SW480 (cell line): ENCODE measurements at regions not wholly inside any gene's neighbourhood (a gene's known extent, or its start where the extent isn't known, plus 50 kb on each side); places are given as distances from the start of the nearest gene placed in this dataset.

ENCODE experiments used
- DNase-seq: peaks from one replicate; pipeline ENCODE4 v3.0.0-alpha.2; 2016; ENCODE audit warnings: low spot score

DNA sequence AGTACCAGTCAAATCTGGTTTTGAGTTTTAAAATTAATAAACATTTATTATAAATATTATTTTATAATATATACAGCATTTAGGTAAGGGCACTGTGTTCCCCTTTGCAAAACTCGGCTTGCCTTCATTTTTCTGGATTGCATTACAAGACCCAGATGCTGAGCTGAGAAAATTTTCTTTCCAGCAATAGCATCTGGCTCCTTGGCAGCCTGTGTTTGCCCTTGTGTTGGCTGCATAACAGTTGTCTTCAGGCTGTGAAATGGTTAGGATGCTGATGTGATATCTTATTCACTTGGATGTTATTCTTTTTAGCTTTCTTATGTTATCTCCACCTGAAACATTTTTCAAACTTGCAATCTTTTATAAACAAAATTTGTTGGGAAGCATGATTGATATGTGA lies 784.4 kb downstream of the DACH1 start:
- no peak for DNase-seq

DNA sequence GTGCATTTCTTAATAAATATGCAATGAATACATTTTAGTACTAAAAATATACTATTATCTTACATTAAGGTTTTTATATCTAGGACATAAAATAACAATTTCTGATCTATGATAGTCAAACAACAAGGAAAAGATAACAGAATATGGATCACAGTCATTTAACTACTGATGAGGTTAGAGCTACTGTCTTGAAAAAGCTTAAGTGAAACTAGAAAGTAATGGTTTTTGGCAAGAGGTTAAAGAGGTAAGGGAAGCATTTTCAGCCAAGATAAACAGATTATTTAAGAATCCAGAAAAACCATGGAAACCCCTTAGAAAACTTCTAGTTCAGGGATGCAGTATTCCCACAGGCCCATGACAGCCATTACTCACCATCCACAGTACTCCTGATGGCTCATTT lies 787.4 kb downstream of the DACH1 start:
- no peak for DNase-seq

DNA sequence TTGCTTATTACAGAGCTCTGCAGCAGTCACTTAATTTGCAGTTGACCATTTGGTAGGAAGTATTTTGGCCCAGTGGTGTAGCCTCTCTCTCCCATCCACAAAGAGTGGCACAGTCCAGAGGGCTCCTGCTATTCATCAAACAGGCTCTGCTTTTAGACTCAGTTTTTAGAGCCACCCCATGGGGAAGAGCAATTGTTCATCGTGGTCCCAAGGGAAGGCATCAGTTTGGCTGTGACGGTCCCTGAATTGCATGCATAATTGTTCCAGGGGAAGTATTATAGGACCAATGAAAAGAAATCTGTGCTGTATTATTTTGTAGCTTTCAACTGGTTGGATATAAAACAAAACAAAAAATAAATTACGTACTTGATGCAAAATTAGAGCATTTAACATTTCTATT lies 799.0 kb downstream of the DACH1 start:
- no peak for DNase-seq

DNA sequence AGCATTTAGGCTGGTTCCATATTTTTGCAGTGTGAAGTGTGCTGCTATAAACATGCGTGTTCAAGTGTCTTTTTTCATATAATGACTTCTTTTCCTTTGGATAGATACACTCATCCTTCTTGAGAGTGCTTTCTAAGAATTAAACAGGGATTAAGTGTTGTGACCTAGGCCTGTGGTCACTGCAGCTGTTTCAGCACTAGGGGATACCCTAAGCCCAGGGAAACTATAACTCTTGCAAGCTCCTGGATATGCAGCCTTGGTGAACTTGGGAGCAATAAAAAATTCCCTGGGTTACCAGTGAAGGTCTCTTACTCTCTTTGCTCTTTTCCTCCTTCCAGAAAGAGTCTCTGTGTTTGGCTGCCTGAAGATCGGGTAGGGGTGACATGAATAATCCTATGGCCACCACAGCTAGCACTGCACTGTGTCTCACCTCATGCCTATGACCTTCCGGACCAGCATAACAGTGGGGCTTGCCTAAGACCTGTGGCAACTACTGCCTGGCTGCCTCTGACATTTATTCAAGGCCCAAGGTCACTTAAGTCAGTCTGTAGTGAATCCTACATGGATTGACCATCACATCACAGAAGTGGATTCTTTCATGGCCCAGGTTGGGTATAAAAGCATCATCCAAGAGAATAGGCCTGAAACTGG lies 799.7 kb downstream of the DACH1 start:
- no peak for DNase-seq

DNA sequence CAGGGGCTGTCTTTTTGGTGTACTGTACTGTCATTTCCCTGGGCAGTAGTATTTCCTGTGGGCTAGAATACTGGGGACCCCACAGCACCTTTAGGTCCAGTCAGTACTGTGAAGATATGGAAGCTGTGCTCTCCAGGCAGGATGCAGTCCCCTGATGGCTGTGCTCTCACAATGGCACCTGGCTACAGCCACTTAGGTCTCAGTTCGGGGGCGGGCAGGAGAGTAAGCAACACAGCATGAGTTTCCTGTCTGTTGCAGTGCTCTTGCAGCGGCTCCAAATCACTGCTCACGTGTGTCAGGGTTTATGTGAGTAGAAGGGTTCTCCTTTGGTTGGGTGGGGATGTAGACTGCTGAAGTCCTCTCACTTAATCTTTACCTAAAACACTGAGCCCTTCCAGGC lies 810.4 kb downstream of the DACH1 start:
- no peak for DNase-seq

DNA sequence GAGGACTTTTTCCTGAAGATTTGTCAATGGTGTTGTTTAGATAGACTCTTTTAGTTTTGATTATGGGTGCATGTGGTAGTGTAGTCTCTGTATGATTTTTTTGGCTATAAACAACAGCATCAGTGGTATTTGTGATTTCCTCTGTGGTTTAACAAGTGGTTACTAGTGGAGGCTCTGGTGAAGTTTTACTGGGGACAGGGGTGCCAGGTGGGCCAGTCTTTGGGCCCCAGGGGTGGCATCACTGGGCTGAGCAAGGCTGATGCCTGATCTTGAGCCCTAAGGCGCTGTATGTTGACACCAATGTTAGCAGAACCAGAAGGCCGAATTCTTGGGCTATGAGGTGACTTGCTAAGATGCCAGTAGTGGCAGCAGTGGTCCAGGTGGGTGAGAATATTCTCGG lies 811.4 kb downstream of the DACH1 start:
- DNase-seq = no peak

DNA sequence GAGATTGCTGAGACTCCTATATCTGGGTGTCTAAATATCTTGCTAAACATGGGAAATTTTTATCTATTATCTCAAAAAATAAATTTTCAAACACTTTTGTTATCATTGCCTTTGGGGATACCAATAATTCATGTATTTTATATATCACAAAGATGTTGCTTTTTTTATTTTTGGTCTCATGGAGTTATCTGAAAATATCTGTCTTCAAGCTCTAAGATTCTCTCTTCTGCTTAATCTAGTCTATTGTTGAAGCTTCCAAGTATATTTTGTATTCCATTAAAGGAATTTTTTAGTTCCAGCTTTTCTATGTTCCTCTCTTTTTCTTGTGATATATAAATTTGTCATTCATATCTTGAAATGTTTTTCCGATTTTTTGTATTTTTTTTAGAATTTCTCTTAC lies 812.0 kb downstream of the DACH1 start:
- no peak for DNase-seq

DNA sequence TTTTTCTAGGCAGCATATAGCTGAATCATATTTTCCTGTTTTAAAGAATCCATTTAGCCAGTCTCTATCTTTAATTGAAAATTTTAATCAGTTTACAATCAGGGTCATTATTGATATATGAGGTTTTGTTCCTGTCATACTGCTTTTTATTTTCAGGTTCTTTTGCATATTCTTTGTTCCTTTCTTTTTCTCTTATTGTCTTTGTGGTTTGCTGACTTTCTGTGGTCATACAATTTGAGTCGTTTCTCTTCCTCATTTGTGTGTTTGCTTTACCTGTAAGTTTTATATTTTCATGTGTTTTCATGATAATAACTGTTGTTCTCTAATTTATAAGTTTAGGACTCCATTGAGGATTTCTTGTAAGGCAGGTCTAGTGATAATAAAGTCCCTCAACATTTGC lies 812.6 kb downstream of the DACH1 start:
- no peak for DNase-seq

DNA sequence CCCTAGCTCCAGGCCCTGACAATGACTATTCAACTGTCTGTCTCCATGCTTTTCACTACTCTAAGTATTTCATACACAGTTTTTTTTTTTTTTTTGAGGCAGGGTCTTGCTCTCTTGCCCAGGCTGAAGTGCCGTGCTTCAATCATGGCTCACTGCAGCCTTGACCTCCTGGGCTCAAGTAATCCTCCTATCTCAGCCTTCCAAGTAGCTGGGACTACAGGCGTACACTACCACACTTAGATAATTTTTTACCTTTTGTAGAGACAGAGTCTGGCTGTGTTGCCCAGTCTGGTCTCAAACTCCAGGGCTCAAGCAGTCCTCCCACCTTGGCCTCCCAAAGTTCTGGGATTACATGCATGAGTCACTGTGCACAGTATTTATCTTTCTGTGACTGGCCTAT lies 815.4 kb downstream of the DACH1 start:
- no peak for DNase-seq

DNA sequence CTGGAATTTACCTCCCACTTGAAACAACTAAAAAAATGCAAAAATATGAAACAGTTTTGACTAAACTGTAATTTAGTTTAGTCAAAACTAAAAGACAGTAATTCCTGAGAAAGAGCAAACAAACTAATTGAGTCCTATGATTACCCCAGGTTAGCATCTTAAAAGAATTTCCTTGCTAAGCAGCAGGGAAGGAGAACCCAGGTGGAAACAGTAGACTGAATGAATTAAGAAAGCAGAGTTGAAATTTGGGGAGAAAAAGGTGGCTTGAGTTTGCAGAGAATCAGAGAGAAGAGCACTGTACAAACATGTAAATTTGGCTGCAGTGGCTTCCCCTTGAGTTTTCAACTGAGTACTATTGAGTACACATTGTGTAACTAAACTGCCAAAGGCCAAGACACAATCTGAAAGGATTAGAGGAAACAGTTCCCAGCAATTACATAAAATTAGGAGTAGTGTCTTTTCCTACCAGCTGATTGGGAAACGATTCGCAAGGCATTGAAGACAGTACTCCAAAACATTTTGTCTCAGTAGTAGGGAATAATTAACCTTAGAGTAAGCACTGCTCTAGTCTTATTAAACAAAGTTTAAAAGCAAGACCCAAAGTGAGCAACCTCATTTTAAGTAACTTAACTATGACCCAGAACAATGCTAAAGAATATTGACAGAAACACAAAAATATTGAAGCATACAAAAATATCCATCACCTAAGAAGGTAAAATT lies 820.5 kb downstream of the DACH1 start:
- no peak for DNase-seq

DNA sequence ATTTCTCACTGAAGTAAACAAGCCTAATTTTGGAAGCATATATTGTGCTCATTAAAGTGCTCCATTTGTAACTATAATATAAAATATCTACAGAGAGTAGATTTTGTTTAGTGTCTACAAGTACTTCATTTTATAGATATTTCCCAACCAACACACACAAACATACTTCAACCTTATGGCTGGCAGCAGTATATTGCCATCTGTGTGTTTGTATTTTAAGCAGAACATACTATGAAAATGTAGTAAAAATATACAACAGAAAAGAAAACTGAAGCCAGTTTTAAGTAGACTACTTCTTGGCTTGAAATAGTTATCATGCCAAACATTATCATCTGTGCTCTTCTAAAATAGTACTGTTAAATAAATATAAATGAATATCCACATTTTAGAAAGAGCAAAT lies 821.9 kb downstream of the DACH1 start:
- DNase-seq = no peak

DNA sequence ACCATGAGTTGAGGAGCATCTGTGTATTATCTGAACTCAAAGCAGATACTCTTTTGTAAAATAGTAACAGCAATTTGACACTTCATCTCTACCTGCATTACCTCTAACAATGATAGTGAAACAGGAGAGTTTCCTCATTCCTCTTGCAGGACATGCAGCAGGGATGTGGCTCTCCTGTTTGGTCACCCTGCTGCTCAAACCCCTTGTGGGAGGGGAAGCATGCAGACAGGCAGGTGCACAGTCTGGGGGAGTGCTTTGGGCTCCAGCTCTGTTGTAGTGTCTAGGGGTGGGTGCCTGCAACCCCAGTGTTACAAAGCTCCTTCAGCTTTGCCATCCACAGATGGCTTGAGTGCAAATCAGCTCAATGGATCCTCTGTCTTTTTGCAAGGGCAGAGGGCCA lies 827.6 kb downstream of the DACH1 start:
- no peak for DNase-seq

DNA sequence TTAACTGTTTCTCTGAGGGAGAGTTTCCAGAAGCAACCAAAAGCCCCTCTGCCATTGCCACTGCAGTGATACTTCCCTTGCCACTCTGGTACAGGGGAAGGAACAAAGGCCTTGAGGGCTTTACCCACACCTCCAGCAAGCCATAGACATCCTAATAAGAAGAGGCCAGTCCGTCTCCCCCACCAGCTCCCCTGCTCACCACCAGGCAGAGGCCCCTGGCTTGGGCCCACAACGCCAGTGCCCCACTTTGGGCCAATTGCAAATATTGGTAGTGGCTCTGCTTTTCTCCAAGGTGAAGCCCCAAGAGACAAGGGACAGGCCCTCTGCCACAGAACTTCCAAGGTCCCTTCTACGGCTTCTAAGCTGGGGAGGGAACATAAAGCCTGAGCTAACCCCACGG lies 833.0 kb downstream of the DACH1 start:
- DNase-seq = no peak

DNA sequence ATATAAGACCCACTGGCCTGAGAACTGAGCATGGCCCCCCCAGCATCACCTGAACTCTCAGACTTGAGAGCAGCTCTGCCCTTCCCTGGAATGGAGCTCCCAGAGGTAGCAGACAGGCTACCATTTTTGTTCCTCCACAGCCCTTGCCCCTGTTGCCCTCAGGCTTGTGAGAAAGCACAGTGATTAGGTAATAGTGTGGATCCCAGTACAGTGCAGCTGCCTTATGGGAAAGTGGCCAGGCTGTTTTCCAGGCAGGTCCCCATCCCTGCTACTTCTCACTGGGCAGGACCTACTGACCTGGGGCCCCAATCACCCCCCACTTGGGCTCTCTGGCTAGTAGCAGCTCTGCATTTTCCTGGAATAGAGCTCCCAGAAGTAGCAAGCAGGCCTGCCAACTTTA lies 834.0 kb downstream of the DACH1 start:
- no peak for DNase-seq

DNA sequence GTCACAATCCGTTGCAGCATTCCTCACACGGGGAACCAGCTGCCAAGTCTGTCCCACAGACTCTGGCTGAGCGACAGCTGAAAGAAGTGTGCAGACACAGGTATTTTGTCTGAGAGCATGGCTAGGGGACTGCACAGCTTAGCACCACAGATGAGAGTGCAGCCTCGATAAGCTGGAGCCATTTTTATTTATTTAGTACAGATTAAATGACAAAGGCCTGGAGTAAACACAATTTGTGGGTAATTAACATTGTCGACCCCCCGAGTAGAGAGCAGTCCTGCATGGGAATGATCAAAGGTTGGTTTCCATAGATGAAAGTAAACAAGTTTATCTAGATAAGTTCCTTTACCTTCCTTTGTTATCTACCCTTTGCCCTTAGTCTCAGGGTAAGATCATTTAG lies 836.2 kb downstream of the DACH1 start:
- DNase-seq = no peak

DNA sequence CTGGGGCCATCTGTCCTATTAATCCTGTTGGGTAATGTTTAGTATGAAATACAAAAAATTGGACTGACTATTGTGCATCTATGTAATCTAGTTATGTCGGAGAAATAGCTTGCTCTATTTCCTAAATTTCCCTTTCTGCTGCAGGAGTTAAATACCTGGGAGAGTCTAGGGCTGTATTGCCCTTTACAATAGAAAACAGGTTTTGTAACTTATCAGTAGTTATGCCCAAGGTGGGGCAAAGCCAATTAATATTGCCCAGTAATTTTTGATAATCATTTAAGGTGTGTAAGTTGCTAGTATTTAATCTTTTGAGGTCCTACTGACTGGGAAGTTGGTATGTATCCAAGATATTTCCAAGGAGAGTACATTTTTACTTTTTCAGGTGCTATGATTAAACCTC lies 838.1 kb downstream of the DACH1 start:
- no peak for DNase-seq

DNA sequence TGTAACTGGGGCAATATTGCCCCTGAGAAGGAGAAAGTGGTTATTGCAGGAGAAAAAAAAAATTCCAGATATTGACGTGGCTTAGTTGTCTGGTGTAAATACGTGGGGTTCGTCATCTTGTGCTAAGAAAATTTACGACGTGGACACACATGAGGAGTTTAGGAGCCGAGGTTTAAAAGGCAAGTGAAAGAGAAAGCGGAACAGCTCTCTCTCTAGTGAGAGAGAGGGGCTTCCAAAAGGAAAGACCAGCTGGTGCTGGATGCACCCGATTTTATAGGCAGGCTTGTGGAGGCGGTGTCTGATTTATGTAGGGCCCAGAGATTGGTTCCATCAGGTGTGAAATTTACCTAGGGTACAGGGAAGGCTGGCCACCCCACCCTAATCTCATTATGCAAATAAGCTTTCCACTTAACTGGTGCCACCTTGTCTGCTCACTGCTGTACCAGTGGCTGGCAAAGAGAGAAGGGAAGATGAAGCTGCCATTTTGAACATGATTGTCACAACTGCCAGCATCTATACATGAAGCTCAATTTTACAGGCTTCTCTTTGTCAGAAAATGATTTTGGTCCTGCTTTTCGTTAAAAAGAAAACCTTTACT lies 845.1 kb downstream of the DACH1 start:
- no peak for DNase-seq

DNA sequence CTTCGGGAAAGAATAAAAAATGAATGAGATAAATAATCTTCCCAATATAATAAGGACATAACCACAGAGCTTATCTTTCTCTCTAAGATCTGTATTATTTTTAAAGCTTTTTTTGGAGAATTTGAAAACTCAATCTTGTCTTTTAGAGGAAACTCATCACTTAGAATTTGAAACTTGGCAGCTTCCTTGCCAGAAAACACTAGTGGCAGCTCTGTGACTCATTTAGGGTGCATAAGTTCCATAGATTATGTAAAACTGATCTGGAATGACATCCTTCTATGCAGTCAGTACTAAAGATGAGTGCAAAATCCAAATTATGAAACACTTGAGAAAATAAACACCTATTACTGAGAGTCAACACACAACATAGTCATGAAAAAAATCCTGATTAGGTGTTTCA lies 848.0 kb downstream of the DACH1 start:
- no peak for DNase-seq

DNA sequence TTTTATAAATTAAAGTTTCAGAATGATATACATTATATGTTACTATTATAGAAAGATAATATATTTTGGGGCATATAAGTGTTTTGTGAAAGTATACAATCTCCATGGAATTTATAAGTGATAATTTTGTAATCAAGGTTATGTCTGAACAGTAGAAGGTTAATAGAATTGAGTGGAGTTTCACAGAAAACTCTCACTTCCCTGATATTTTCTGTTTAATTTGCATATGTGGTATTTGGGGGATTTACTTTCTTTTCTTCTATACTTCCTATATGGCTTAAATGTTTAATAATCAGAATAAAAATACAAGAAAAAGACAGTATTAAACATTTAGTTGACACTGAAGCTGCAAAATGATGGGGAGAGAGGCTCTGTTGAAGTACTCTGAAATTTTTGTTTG lies 848.5 kb downstream of the DACH1 start:
- no peak for DNase-seq

DNA sequence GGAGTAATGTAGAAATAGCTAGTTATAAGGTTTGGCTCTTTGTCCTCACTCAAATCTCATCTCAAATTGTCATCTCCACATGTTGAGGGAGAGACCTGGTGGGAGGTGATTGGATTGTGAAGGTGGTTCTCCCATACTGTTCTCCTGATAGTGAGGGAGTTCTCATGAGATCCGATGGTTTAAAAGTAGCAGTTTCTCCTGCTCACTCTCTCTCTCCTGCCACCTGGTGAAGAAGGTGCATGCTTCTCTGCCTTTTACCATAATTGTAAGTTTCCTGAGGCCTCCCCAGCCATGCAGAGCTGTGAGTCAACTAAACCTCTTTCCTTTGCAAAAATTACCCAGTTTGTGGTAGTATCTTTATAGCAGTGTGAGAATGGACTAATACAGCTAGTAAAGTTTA lies 849.4 kb downstream of the DACH1 start:
- no peak for DNase-seq

DNA sequence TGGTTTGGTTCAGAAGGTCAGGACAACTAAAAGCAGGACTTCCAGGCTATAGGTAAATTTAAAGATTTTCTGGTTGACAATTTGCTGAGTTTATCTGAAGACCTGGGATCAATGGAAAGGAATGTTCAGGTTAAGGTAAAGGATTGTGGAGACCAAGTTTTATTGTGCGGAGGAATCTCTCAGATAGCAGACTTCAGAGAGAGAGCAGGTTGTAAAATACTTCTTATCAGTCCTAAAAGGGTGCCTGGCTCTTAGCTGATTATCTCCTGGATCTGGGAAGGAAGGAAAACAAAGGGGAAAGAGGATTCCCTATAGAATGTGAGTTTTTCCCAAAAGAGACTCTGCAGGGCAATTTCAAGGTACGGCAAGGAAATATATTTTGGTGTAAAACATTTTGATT lies 851.5 kb downstream of the DACH1 start:
- no peak for DNase-seq

DNA sequence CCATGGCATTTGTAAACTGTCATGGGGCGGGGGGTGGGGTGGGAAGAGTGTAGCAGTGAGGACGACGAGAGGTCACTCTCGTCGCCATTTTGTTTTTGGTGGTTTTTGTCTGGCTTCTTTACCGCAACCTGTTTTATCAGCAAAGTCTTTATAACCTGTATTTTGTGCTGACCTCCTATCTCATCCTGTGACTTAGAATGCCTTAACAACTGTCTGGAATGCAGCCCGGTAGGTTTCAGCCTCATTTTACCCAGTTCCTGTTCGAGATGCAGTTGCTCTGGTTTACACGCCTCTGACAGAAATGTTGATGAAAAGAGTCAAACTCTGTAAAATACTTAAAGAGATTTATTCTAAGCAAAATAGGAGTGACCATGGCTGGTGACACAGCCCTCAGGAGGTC lies 852.0 kb downstream of the DACH1 start:
- no peak for DNase-seq

DNA sequence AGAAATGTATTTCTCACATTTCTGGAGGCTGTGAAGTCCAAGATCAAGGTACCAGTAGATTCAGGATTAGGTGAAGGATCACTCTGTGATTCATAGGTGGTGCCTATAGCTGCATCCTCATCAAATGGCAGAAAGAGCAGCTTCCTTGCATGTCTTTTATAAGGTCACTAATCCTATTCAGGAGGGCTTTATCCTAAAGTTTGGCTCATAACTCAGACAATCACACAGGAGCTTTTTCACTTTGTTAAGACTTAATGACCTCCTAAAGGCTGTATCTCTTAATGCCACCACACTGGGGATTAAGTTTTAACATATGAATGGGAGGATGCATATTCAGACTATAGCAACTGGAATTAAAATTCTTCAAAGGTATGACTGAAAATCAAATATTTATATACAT lies 861.1 kb downstream of the DACH1 start:
- no peak for DNase-seq

DNA sequence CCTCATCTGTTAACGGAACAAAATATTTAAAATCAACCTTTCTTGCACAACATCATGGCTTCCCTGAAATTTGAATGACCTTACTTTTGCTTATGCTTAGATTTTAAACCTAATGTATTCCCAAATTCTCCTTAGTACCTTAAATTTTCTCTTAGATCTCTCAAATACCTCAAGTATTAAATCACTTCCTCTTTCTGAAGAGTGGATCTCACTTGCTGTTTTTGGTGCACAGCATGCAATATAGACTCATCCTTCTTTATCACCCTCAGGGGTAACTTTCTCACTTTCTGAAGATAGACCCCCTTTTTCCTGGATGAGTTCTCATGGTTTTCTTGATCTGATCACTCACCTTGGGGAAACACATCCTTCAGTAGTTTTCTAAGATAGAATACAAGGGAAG lies 871.7 kb downstream of the DACH1 start:
- DNase-seq = no peak
